ENCODE measurements at regions not wholly inside any gene's neighbourhood (a gene's known extent, or its start where the extent isn't known, plus 50 kb on each side); places are given as distances from the start of the nearest gene placed in this dataset.

GRCh38 chr7:53603461-53603860, 568.0 kb downstream of the POM121L12 start:
- no peak overlapping the region for H2AFZ ChIP-seq (ENCODE audit: low read depth, low read length)
- DNase-seq (ENCODE audit: extremely low read depth in 1 of 4, low spot score in 3 of 4) (no peak), ATAC-seq (no peak), FAIRE-seq (no peak)
- H3K27ac ChIP-seq (ENCODE audit: extremely low read depth, low read depth, low read length) = no peak overlapping the region
- H4K20me1 ChIP-seq (replicated peaks; ENCODE audit: control insufficient read depth, insufficient read depth, low read length) = no peaks in the 10 kb centered on the region
- no peaks in the 10 kb centered on the region for H3K27me3 ChIP-seq (ENCODE audit: control insufficient read depth in 2 of 2, insufficient read depth in 2 of 2, low read length in 2 of 2)
- H3K36me3 ChIP-seq (ENCODE audit: control insufficient read depth, insufficient read depth, low read length) = no peaks in the 10 kb centered on the region
- no peak overlapping the region for H3K4me3 ChIP-seq
- POLR2A ChIA-PET = no interaction called here
- no peak overlapping the region for H3K4me2 ChIP-seq (ENCODE audit: insufficient read depth, low read length)
- CTCF ChIA-PET (ENCODE audit: low intra/inter-chr PET ratio) = no interaction called here
- WGBS (ENCODE audit: insufficient coverage, low coverage, missing lambda C conversion rate) = 1% methylated on average over 6 of the region's 6 CpGs
- no peaks in the 10 kb centered on the region for H3K9me1 ChIP-seq (ENCODE audit: control insufficient read depth, insufficient read depth, low read length)
- TF ChIP-seq RFX7 (CRISPR knock-in tag; IDR thresholded peaks at IDR 0.05) (no peak), ETV1 (tag; conservative IDR thresholded peaks at IDR 0.05; ENCODE audit: low read depth) (no peak), POLR2A (conservative IDR thresholded peaks at IDR 0.05) (no peak), ZC3H8 (IDR thresholded peaks at IDR 0.05) (no peak), PREB (CRISPR knock-in tag; IDR thresholded peaks at IDR 0.05) (no peak), RBM15 (IDR thresholded peaks at IDR 0.05; ENCODE audit: insufficient read depth, low read length) (no peak), RBM39 (optimal IDR thresholded peaks at IDR 0.05; ENCODE audit: low read depth, low read length) (no peak)
- TF ChIP-seq, protein P1, sequence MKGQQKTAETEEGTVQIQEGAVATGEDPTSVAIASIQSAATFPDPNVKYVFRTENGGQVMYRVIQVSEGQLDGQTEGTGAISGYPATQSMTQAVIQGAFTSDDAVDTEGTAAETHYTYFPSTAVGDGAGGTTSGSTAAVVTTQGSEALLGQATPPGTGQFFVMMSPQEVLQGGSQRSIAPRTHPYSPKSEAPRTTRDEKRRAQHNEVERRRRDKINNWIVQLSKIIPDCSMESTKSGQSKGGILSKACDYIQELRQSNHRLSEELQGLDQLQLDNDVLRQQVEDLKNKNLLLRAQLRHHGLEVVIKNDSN (CRISPR knock-in tag; IDR thresholded peaks at IDR 0.05) = no peak
- H3K9me3 ChIP-seq (replicated peaks; ENCODE audit: control insufficient read depth, insufficient read depth, low read depth, low read length) = no peaks in the 10 kb centered on the region
- in situ Hi-C loops (cut with MboI) (no loop called here), intact Hi-C loops (cut with micrococcal nuclease) (no loop called here)
- H3K9ac ChIP-seq (ENCODE audit: insufficient read depth in 1 of 2, low read depth in 2 of 2, low read length in 2 of 2) = no peak overlapping the region
- no peaks in the 10 kb centered on the region for H3K4me1 ChIP-seq (replicated peaks in 1 of 2; ENCODE audit: control insufficient read depth in 2 of 2, insufficient read depth in 2 of 2, low read length in 2 of 2)
- no TSS peak for BruUV-seq (replicated peaks)
- H3K79me2 ChIP-seq (ENCODE audit: control insufficient read depth, insufficient read depth, low read length) = no peaks in the 10 kb centered on the region
